IPS-NIHi11 (cell line): ENCODE measurements at regions not wholly inside any gene's neighbourhood (a gene's known extent, or its start where the extent isn't known, plus 50 kb on each side); places are given as distances from the start of the nearest gene placed in this dataset.

Experiments used
- DNase-seq: peaks from one replicate; pipeline ENCODE4 v3.0.0; 2012; ENCODE audit warnings: mixed read lengths, low spot score

- no peak for DNase-seq
These were observed 694.1 kb downstream of the TYW1 start for GRCh38 chr7:67690700-67691099.

GRCh38 chr7:67692425-67692824 is 695.8 kb downstream of the TYW1 start:
- no peak for DNase-seq

- DNase-seq = no peak
These were observed 699.5 kb downstream of the TYW1 start for GRCh38 chr7:67696124-67696523.

- DNase-seq = no peak
These were observed 700.2 kb downstream of the TYW1 start for GRCh38 chr7:67696878-67697277.

- DNase-seq = no peak
These were observed 701.7 kb downstream of the TYW1 start for GRCh38 chr7:67698354-67698753.

GRCh38 chr7:67705850-67706249 is 709.2 kb downstream of the TYW1 start:
- DNase-seq = no peak

GRCh38 chr7:67711706-67712105 is 715.1 kb downstream of the TYW1 start:
- no peak for DNase-seq

- no peak for DNase-seq
These were observed 716.9 kb downstream of the TYW1 start for GRCh38 chr7:67713451-67714056.

GRCh38 chr7:67716729-67717128 is 720.1 kb downstream of the TYW1 start:
- no peak for DNase-seq

- DNase-seq = peak; percentile 20
These were observed 727.0 kb downstream of the TYW1 start for GRCh38 chr7:67723591-67723990.

- no peak for DNase-seq
These were observed 727.8 kb downstream of the TYW1 start for GRCh38 chr7:67724435-67724834.

GRCh38 chr7:67724955-67725354 is 728.3 kb downstream of the TYW1 start:
- DNase-seq = no peak

GRCh38 chr7:67725423-67725822 is 728.8 kb downstream of the TYW1 start:
- no peak for DNase-seq

- no peak for DNase-seq
These were observed 733.1 kb downstream of the TYW1 start for GRCh38 chr7:67729771-67730170.

GRCh38 chr7:67731704-67732103 is 735.1 kb downstream of the TYW1 start:
- DNase-seq = no peak

GRCh38 chr7:67732898-67733297 is 736.3 kb downstream of the TYW1 start:
- DNase-seq = no peak

- DNase-seq = no peak
These were observed 741.5 kb downstream of the TYW1 start for GRCh38 chr7:67738145-67738544.

- DNase-seq = no peak
These were observed 742.3 kb downstream of the TYW1 start for GRCh38 chr7:67738958-67739357.

GRCh38 chr7:67743501-67743900 is 746.9 kb downstream of the TYW1 start:
- DNase-seq = no peak

GRCh38 chr7:67752227-67752626 is 755.6 kb downstream of the TYW1 start:
- DNase-seq = no peak

- DNase-seq = no peak
These were observed 757.3 kb downstream of the TYW1 start for GRCh38 chr7:67753891-67754290.

- no peak for DNase-seq
These were observed 758.0 kb downstream of the TYW1 start for GRCh38 chr7:67754651-67755050.

GRCh38 chr7:67758551-67758950 is 761.9 kb downstream of the TYW1 start:
- no peak for DNase-seq

GRCh38 chr7:67760971-67761370 is 764.3 kb downstream of the TYW1 start:
- DNase-seq = no peak

- DNase-seq = no peak
These were observed 765.9 kb downstream of the TYW1 start for GRCh38 chr7:67762516-67762915.
